GM19238 (cell line): ENCODE measurements at regions not wholly inside any gene's neighbourhood (a gene's known extent, or its start where the extent isn't known, plus 50 kb on each side); places are given as distances from the start of the nearest gene placed in this dataset.
"Not testable (repeated sequence)": the region's sequence is repeated elsewhere in the genome, so short reads cannot be mapped to it uniquely, and the experiment has no call there.

ENCODE experiments used
- DNase-seq: peaks from one replicate; pipeline ENCODE4 v3.0.0; 2011; ENCODE audit warnings: low spot score; ENCODE audit not compliant: insufficient read length

GRCh38 chr2:65798641-65799040, 366.2 kb upstream of the SPRED2 start:
- no peak for DNase-seq

GRCh38 chr2:65794994-65795393, 362.6 kb upstream of the SPRED2 start:
- no peak for DNase-seq

DNA sequence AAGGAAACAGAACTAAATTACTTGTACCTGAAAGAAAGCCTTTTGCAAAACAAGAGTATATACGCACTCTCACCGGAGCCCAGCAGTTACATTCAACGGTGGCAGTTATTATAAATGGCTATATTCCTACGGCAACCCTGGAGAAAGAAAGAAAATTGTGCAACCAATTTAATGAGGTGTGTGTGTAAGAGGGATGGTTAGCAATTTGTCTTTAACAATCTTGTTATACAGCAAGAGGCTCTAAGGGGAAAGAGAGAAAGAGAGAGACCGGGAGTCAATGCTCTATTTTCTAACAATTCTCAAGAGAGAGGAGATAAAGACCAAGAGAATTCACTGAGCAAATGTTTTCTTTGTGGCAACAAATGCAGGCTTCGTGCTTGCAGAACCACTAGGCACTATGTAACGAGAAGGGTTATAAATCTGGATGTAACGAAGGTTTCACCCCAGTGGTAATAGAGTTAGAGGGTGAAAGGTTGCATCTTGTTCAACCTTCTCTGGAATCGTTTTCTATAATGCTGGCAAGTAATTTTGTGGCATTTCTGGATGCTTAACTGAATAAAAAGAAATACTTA, 359.1 kb upstream of the SPRED2 start:
- no peak for DNase-seq

DNA sequence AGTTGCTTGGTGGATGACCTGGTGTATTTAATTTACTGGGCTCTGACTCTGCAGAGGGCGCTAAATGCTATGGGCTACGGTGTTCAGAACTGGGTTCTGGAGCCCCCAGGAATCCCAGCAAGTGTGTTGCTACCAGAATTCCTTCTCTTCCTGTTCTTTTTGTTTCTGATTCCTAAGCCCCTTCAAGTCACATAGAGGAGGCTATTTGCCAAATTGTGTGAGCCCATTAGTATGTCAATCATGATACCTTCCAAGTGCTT, 358.2 kb upstream of the SPRED2 start:
- no peak for DNase-seq

- DNase-seq = no peak
These were observed 357.7 kb upstream of the SPRED2 start for GRCh38 chr2:65789923-65790675.

DNA sequence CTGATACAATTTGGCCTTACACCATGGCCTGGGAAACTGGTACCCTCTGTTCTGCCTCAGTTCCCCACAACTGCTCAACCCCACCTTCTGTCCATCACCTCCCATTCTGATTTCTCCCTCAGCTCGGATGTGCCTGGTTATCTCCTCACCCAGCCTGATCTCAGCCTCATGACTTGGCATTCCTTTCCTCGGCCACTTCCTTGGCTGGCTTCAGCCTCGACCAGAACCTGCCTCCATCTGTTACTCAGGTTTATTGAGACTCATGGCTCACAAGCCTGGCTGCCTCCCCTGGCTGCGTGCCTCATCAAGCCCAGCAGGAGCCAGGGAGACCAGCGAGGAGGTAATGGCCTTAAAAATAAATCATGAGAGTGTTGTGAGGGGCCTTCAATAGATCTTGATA, 356.2 kb upstream of the SPRED2 start:
- no peak for DNase-seq

GRCh38 chr2:65786765-65787164, 354.4 kb upstream of the SPRED2 start:
- DNase-seq = no peak

- no peak for DNase-seq
These were observed 353.8 kb upstream of the SPRED2 start for GRCh38 chr2:65786007-65786717.

GRCh38 chr2:65782996-65783650, 350.7 kb upstream of the SPRED2 start:
- no peak for DNase-seq

- DNase-seq = no peak
These were observed 349.8 kb upstream of the SPRED2 start for GRCh38 chr2:65782186-65782585.

DNA sequence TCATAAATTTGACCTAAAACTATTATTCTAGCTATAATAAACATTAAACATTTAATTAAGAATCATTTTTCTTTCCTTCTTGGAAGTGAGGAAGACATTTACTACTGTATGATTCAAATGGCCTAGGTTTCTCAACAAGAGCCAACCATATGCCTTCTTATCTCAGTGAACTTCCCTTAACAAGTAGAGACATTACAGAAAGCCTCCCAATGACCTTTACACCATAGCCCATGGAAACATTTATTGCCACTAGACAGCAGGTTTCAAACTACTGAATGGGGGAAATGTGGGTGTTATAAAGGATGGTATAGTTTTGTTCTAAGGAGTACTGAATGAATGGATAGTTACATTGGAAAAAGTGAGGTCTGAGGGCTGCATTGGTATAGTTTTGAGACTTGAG, 349.4 kb upstream of the SPRED2 start:
- no peak for DNase-seq

DNA sequence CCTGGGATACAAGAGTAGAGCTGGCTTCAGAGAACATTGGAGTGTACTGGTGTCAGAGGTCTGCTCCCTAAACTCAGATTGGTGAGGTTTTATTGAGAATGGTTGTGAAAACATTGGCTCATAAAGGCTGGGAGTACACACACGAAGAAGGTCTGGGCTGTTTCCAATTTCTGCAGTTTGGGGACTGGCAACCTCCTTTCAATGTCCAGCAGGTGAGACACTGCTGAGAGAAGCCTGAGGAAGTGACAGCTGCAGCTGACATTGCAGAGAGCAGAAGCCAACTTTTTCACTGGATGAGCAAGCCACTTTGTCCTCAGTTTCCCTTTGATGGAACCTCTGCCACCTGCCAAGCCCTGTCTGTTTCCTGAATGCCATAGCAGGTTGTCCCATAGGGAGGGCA, 346.6 kb upstream of the SPRED2 start:
- no peak for DNase-seq

- DNase-seq = no peak
These were observed 345.7 kb upstream of the SPRED2 start for GRCh38 chr2:65778137-65778536.

- DNase-seq = no peak
These were observed 343.4 kb upstream of the SPRED2 start for GRCh38 chr2:65775839-65776238.

DNA sequence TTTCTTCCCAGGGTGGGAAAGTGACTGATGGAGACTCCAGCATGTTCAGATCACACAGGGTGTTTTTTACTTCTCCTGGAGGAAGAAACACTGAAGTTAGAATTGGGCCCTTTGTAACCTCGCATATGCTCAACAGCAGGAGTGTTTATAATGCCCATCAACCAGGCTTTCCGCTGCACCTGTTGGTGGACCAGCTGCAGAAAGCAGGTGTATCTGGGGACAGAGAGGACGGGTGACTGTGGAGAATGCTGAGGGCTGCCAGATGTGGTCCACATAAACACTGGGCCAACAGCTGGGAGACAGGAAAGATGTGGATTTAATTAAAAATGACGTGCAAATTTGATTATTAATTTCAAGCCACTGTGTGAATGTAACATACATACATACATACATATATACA, 335.5 kb upstream of the SPRED2 start:
- DNase-seq = no peak

DNA sequence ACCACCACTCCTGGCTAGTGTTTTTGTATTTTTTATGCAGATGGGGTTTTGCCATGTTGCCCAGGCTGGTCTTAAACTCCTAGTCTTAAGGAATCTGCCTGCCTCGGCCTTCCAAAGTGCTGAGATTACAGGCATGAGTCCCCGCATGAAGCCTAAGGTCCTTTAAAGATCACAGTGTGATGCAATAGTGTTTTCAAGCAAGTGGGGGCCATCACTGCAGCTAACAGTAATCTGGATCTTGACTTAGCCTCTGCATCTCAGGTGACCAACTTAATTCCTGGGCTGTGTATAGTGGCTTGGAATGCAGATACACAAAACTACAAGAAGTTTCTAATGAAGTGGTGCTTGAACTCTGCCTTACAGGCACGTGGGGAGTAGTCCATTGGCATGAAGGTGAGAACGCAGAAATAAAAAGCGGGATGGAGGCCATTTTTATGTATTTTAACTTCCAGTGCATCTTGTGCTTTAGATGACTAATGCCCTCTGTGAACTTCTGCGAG, 334.4 kb upstream of the SPRED2 start:
- no peak for DNase-seq

DNA sequence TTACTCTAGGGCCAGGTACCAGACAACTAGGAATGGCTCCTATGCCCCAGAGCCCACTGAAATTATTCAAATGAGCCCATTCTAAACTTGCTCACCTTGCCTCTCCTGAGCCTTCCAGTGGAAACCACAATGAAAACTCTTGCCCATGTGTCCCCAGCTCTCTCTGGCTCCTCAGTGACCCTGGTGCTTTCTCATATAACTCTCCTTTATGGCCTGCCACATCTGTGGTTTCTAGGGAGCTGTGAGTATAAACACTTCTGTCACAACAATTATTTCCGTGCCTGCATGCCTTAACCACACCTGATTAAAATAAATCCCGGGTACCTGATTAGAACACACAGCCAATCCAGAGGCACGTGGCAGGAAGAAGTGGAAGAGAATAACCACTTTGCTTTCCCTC, 333.0 kb upstream of the SPRED2 start:
- DNase-seq = no peak

DNA sequence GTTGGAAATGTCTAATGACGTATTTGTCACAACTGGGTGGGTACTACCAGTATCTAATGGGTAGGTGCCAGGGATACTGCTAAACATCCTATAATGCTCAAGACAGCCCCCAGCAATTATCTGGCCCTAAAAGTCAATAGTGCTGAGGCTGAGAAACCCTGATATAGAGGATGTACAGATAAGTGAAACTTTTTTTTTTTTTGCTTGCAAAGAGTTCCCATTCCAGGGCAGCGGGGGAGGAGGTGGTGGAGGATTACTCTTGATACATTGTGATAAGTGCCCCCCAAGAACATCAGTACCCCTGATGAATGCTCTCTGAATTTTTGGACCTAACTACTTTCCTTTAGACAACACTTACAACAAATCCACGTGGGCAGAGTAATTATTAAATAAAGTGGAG, 329.7 kb upstream of the SPRED2 start:
- no peak for DNase-seq

DNA sequence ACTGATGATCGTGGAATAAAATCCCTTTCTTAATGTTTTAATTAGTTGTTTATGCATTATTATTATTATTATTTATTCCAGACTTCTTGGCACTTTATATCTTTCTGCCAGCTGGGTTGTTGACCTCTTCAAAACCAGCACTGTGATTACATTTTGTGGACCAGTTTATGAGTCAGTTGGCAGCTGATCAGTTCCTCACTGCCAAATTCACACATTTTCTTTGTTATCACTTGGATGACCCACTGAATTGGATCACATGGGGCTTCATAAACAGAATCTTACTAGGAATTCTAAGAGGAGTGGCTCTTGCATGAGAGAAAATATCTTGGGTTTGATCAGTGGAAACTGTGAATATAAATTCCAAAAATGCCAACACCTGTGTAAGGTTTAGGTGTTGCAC, 321.8 kb upstream of the SPRED2 start:
- no peak for DNase-seq

DNA sequence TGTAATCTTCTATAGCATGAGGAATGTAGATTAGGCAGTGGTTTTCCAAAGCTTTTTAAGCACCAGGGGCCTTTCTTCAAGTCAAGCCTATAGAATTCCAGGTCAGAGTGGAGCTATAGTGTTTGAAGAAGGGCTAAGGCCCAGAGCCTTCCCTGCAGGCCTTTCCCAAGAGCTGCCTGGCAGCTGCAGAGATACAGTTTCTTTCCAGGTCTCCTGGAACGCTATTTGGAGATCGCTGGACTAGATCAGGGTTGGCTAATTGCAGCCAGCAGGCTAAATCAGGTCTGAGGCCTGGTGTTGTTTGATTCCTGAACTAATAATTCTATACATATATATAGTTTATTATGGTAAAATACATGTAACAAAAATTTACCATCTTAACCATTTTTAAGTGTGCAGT, 319.0 kb upstream of the SPRED2 start:
- no peak for DNase-seq

GRCh38 chr2:65749545-65749944, 317.1 kb upstream of the SPRED2 start:
- no peak for DNase-seq

DNA sequence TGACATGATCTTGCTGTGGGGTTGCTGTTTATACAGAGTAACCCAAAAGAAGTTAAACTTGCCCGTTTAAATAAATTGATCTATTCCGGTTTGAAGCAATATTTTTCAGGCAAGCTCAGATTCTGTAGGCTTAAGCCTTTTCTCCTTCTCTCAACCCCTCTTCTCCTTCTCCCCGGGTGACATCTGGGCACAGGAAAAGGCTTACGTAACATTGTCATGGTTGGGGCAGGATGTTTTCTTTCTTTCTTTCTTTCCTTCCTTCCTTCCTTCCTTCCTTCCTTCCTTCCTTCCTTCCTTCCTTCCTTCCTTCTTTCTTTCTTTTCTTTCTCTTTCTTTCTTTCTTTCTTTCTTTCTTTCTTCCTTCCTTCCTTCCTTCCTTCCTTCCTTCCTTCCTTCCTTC, 315.5 kb upstream of the SPRED2 start:
- not testable (repeated sequence) for DNase-seq
